Keratinocyte (primary cell): ENCODE measurements at regions not wholly inside any gene's neighbourhood (a gene's known extent, or its start where the extent isn't known, plus 50 kb on each side); places are given as distances from the start of the nearest gene placed in this dataset.

ENCODE experiments used
- DNase-seq: peaks from one replicate; pipeline ENCODE4 v3.0.0-alpha.2; 2011; ENCODE audit warnings: low read depth, missing footprints, low spot score
- FAIRE-seq: peaks from 2 replicates; lab custom pipeline; 2011; peaks lifted over from hg19 to GRCh38; lab: Jason Lieb, UNC
- H2AFZ ChIP-seq: 2 replicates; pipeline ENCODE4 v1.6.0; 2012; ENCODE audit warnings: low read length, control low read depth, inconsistent platforms; ENCODE audit not compliant: control insufficient read depth
- H3K27ac ChIP-seq: 2 replicates; pipeline ENCODE4 v1.5.1; 2011; ENCODE audit warnings: low read length; ENCODE audit not compliant: control insufficient read depth, insufficient read depth
- H3K27me3 ChIP-seq: 3 replicates; pipeline ENCODE4 v1.6.0; 2011; ENCODE audit warnings: low read length; ENCODE audit not compliant: control insufficient read depth, insufficient read depth; ENCODE audit errors: extremely low read depth
- H3K36me3 ChIP-seq, 2 experiments: 2 replicates in 1 of 2; 3 replicates in 1 of 2; pipeline ENCODE4 v1.5.1; 2011; ENCODE audit warnings: low read length in 2 of 2, mild to moderate bottlenecking in 1 of 2; ENCODE audit not compliant: control insufficient read depth in 2 of 2, insufficient read depth in 2 of 2; ENCODE audit errors: extremely low read depth in 1 of 2
- H3K4me1 ChIP-seq: 3 replicates; pipeline ENCODE4 v1.5.1; 2011; ENCODE audit warnings: low read length; ENCODE audit not compliant: control insufficient read depth, insufficient read depth; ENCODE audit errors: extremely low read depth
- H3K4me2 ChIP-seq: 3 replicates; pipeline ENCODE4 v1.6.0; 2011; ENCODE audit warnings: low read depth, low read length; ENCODE audit not compliant: control insufficient read depth, insufficient read depth; ENCODE audit errors: extremely low read depth
- H3K4me3 ChIP-seq, 3 experiments: fragments of 200-600 bp in 1 of 3; sonication (generic) in 1 of 3; 2 replicates in 2 of 3; 3 replicates in 1 of 3; pipeline ENCODE4 v1.5.1; 2011 to 2016; ENCODE audit warnings: low read length in 3 of 3, mild to moderate bottlenecking in 3 of 3, control low read depth in 2 of 3, inconsistent platforms in 1 of 3, low read depth in 1 of 3, mixed read lengths in 1 of 3, mixed run types in 1 of 3, moderate library complexity in 1 of 3; ENCODE audit not compliant: control insufficient read depth in 2 of 3, insufficient read depth in 2 of 3; ENCODE audit errors: extremely low read depth in 1 of 3
- H3K79me2 ChIP-seq: 2 replicates; pipeline ENCODE4 v1.6.0; 2012; ENCODE audit warnings: low read length; ENCODE audit not compliant: control insufficient read depth, insufficient read depth
- H3K9ac ChIP-seq: 3 replicates; pipeline ENCODE4 v1.6.0; 2011; ENCODE audit warnings: low read length; ENCODE audit not compliant: control insufficient read depth, insufficient read depth; ENCODE audit errors: extremely low read depth
- H3K9me1 ChIP-seq: 3 replicates; pipeline ENCODE4 v1.6.0; 2011; ENCODE audit warnings: low read length; ENCODE audit not compliant: control insufficient read depth, insufficient read depth; ENCODE audit errors: extremely low read depth
- H3K9me3 ChIP-seq: 2 replicates; pipeline ENCODE4 v1.5.1; 2012; ENCODE audit warnings: low read depth, low read length; ENCODE audit not compliant: control insufficient read depth
- H4K20me1 ChIP-seq: 3 replicates; pipeline ENCODE4 v1.6.0; 2011; ENCODE audit warnings: low read length; ENCODE audit not compliant: control insufficient read depth, insufficient read depth; ENCODE audit errors: extremely low read depth
- EZH2 ChIP-seq: IDR thresholded peaks from one replicate; pipeline ENCODE4 v1.6.1; 2012; ENCODE audit warnings: inconsistent platforms, mild to moderate bottlenecking, low read length, moderate library complexity
- dilution Hi-C: fragments of 300-500 bp; cut with MboI; formaldehyde crosslinking; loops from one replicate; pipeline ENCODE4 v1.7.0; 2020; ENCODE audit warnings: low sequenced_read_pairs; ENCODE audit not compliant: extremely low pct_ligation_motif_present
- TF ChIP-seq, protein P1 (sequence below), 3 experiments: IDR thresholded peaks in 1 of 3; conservative IDR thresholded peaks in 1 of 3; optimal IDR thresholded peaks in 1 of 3; 2 replicates in 2 of 3; 3 replicates in 1 of 3; pipeline versions ENCODE3 to v1.5.1; 2011; ENCODE audit warnings: low read length in 3 of 3, mild to moderate bottlenecking in 3 of 3, moderate library complexity in 2 of 3, control low read depth in 1 of 3, inconsistent platforms in 1 of 3; ENCODE audit not compliant: insufficient read depth in 2 of 3; ENCODE audit errors: extremely low read depth in 1 of 3

GRCh38 chr11:119845305-119845704 lies 116.3 kb upstream of the NECTIN1 start:
- no peaks in the 10 kb centered on the region for H3K9me1 ChIP-seq
- no peaks in the 10 kb centered on the region for H3K27me3 ChIP-seq
- H3K4me3 ChIP-seq, result no peak overlapping the region
- TF ChIP-seq EZH2, result no peak
- no peak overlapping the region for H3K27ac ChIP-seq
- H3K9ac ChIP-seq, result no peak overlapping the region
- no peaks in the 10 kb centered on the region for H4K20me1 ChIP-seq
- DNase-seq (no peak), FAIRE-seq (no peak)
- no peak overlapping the region for H2AFZ ChIP-seq
- H3K4me2 ChIP-seq, result peak overlapping the region; percentile 45
- peaks cover 4% of the 10 kb centered on the region for H3K9me3 ChIP-seq
- peaks cover 12% of the 10 kb centered on the region for H3K4me1 ChIP-seq
- dilution Hi-C loops, result no loop called here
- no peaks in the 10 kb centered on the region for H3K79me2 ChIP-seq
- H3K36me3 ChIP-seq, result no peaks in the 10 kb centered on the region

DNA sequence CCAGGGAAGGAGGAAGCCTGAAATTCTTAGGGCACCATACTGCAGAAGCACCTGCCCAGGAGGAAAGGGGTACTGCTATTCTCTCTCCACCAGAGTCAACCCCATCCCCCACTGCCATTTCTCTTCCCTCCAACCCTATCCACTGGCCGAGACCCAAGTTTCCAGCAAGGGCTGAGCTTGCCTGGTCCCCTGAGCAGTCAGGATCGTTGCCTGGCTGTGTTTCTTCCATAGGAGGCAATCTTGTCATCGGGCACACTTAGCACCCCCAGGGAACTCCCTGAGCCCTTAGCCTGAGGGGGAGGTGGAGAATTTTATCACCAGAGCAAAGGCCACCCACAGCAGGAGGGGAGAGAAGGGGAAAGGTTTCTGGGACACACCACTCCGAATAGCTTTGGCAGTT lies 115.8 kb upstream of the NECTIN1 start:
- Histone ChIP-seq H2AFZ (no peak overlapping the region), H3K4me3 (no peak overlapping the region), H3K9me1 (no peaks in the 10 kb centered on the region), H3K27ac (no peak overlapping the region), H3K27me3 (peaks cover 3% of the 10 kb centered on the region), H3K79me2 (no peaks in the 10 kb centered on the region), H3K9me3 (peaks cover 4% of the 10 kb centered on the region), H4K20me1 (no peaks in the 10 kb centered on the region), H3K9ac (no peak overlapping the region), H3K36me3 (no peaks in the 10 kb centered on the region), H3K4me2 (no peak overlapping the region), H3K4me1 (peaks cover 12% of the 10 kb centered on the region)
- dilution Hi-C loops, result no loop called here
- no peak for TF ChIP-seq EZH2
- TF ChIP-seq, protein P1, sequence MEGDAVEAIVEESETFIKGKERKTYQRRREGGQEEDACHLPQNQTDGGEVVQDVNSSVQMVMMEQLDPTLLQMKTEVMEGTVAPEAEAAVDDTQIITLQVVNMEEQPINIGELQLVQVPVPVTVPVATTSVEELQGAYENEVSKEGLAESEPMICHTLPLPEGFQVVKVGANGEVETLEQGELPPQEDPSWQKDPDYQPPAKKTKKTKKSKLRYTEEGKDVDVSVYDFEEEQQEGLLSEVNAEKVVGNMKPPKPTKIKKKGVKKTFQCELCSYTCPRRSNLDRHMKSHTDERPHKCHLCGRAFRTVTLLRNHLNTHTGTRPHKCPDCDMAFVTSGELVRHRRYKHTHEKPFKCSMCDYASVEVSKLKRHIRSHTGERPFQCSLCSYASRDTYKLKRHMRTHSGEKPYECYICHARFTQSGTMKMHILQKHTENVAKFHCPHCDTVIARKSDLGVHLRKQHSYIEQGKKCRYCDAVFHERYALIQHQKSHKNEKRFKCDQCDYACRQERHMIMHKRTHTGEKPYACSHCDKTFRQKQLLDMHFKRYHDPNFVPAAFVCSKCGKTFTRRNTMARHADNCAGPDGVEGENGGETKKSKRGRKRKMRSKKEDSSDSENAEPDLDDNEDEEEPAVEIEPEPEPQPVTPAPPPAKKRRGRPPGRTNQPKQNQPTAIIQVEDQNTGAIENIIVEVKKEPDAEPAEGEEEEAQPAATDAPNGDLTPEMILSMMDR (optimal IDR thresholded peaks at IDR 0.05 in 1 of 3, IDR thresholded peaks at IDR 0.05 in 1 of 3, conservative IDR thresholded peaks at IDR 0.05 in 1 of 3; ENCODE audit: extremely low read depth in 1 of 3, insufficient read depth in 2 of 3, low read length in 3 of 3), result no peak
- DNase-seq (no peak), FAIRE-seq (no peak)

DNA sequence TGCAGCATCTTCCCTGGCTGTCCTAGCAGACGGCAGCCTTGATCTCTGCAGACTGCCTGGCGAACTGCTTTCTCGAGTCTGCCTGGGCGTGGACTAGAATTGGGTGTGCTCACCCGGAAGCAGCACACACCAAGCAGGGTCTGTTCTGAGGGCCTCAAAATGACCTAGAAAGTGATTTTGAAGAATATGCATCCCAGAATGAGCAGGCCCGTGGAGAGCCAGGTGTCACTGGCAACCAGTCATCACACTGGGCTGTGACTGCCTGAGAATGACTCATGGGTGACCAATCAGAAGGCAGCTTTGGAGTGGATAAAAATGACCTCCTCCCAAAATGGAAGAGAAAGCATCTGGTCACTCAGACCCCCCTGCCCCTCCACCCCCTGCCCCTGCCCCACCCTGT lies 114.9 kb upstream of the NECTIN1 start:
- Histone ChIP-seq H3K4me3 (no peak overlapping the region), H3K9ac (no peak overlapping the region), H3K9me1 (no peaks in the 10 kb centered on the region), H3K36me3 (no peaks in the 10 kb centered on the region), H3K27me3 (peaks cover 9% of the 10 kb centered on the region), H3K4me1 (peaks cover 12% of the 10 kb centered on the region), H3K4me2 (no peak overlapping the region), H2AFZ (no peak overlapping the region), H3K27ac (no peak overlapping the region), H4K20me1 (no peaks in the 10 kb centered on the region), H3K9me3 (peaks cover 4% of the 10 kb centered on the region), H3K79me2 (no peaks in the 10 kb centered on the region)
- TF ChIP-seq, protein P1 (optimal IDR thresholded peaks at IDR 0.05 in 1 of 3, IDR thresholded peaks at IDR 0.05 in 1 of 3, conservative IDR thresholded peaks at IDR 0.05 in 1 of 3; ENCODE audit: extremely low read depth in 1 of 3, insufficient read depth in 2 of 3, low read length in 3 of 3), result no peak
- TF ChIP-seq EZH2, result no peak
- dilution Hi-C loops, result no loop called here
- FAIRE-seq (peak; percentile 43), DNase-seq (no peak)
